H9 (cell line): ENCODE measurements at regions not wholly inside any gene's neighbourhood (a gene's known extent, or its start where the extent isn't known, plus 50 kb on each side); places are given as distances from the start of the nearest gene placed in this dataset.

Source experiments
- DNase-seq: peaks from one replicate; pipeline ENCODE4 v3.0.0-alpha.2; 2017
- H2AFZ ChIP-seq: one replicate; pipeline ENCODE4 v1.6.1; 2013; ENCODE audit warnings: mild to moderate bottlenecking, low read length, control low read depth, moderate library complexity
- H2AK5ac ChIP-seq: 2 replicates; pipeline ENCODE4 v1.6.1; 2013; ENCODE audit warnings: low read length, control low read depth, mixed read lengths; ENCODE audit not compliant: insufficient read length
- H2BK120ac ChIP-seq: one replicate; pipeline ENCODE4 v1.6.1; 2013; ENCODE audit warnings: low read depth, mild to moderate bottlenecking, low read length, control low read depth, inconsistent platforms; ENCODE audit not compliant: poor library complexity, severe bottlenecking
- H2BK12ac ChIP-seq: 2 replicates; pipeline ENCODE4 v1.6.1; 2013; ENCODE audit warnings: low read length, control low read depth, mixed read lengths, low read depth; ENCODE audit not compliant: insufficient read length
- H2BK15ac ChIP-seq: 2 replicates; pipeline ENCODE4 v1.6.1; 2013; ENCODE audit warnings: low read depth, low read length, control low read depth
- H2BK20ac ChIP-seq: one replicate; pipeline ENCODE4 v1.6.1; 2013; ENCODE audit warnings: low read depth, mild to moderate bottlenecking, low read length, control low read depth, inconsistent platforms; ENCODE audit not compliant: poor library complexity, severe bottlenecking
- H2BK5ac ChIP-seq: 2 replicates; pipeline ENCODE4 v1.6.1; 2013; ENCODE audit warnings: low read length, control low read depth, mixed read lengths; ENCODE audit not compliant: insufficient read length
- H3K14ac ChIP-seq: 2 replicates; pipeline ENCODE4 v1.6.1; 2013; ENCODE audit warnings: low read length, control low read depth; ENCODE audit not compliant: insufficient read depth
- H3K18ac ChIP-seq: 2 replicates; pipeline ENCODE4 v1.6.1; 2013; ENCODE audit warnings: low read depth, mild to moderate bottlenecking, mixed read lengths, low read length, control low read depth; ENCODE audit not compliant: insufficient read length
- H3K23ac ChIP-seq: 2 replicates; pipeline ENCODE4 v1.6.1; 2013; ENCODE audit warnings: low read length, control low read depth, mixed read lengths, low read depth; ENCODE audit not compliant: insufficient read length
- H3K23me2 ChIP-seq: 2 replicates; pipeline ENCODE4 v1.6.1; 2013; ENCODE audit warnings: low read depth, mild to moderate bottlenecking, mixed read lengths, low read length, control low read depth; ENCODE audit not compliant: insufficient read length, poor library complexity, severe bottlenecking
- H3K27ac ChIP-seq: 2 replicates; pipeline ENCODE4 v1.5.1; 2013; ENCODE audit warnings: low read length, control low read depth, mixed read lengths, low read depth; ENCODE audit not compliant: insufficient read length
- H3K27me3 ChIP-seq: 2 replicates; pipeline ENCODE4 v1.6.1; 2013; ENCODE audit warnings: low read length, control low read depth, inconsistent platforms; ENCODE audit not compliant: insufficient read depth
- H3K4ac ChIP-seq: 2 replicates; pipeline ENCODE4 v1.6.1; 2013; ENCODE audit warnings: low read depth, mild to moderate bottlenecking, control low read depth, inconsistent platforms, low read length, moderate library complexity
- H3K4me1 ChIP-seq: 2 replicates; pipeline ENCODE4 v1.6.1; 2013; ENCODE audit warnings: low read length, control low read depth, inconsistent platforms; ENCODE audit not compliant: insufficient read depth
- H3K4me2 ChIP-seq: 2 replicates; pipeline ENCODE4 v1.6.1; 2013; ENCODE audit warnings: low read length, control low read depth, mixed read lengths; ENCODE audit not compliant: insufficient read length, insufficient read depth
- H3K56ac ChIP-seq: 2 replicates; pipeline ENCODE4 v1.6.1; 2013; ENCODE audit warnings: low read depth, mild to moderate bottlenecking, mixed read lengths, low read length, control low read depth; ENCODE audit not compliant: insufficient read length
- H3K79me1 ChIP-seq: 2 replicates; pipeline ENCODE4 v1.6.1; 2013; ENCODE audit warnings: low read depth, mild to moderate bottlenecking, moderate library complexity, low read length, control low read depth, inconsistent platforms; ENCODE audit not compliant: insufficient read depth, poor library complexity, severe bottlenecking
- H3K79me2 ChIP-seq: 2 replicates; pipeline ENCODE4 v1.6.1; 2013; ENCODE audit warnings: low read length, control low read depth, inconsistent platforms; ENCODE audit not compliant: insufficient read depth
- H3K9ac ChIP-seq: 2 replicates; pipeline ENCODE4 v1.6.1; 2013; ENCODE audit warnings: low read length, control low read depth, mixed read lengths; ENCODE audit not compliant: insufficient read length; ENCODE audit errors: extremely low read depth
- H3K9me3 ChIP-seq: one replicate; pipeline ENCODE4 v1.6.1; 2013; ENCODE audit warnings: low read depth, low read length, inconsistent platforms; ENCODE audit not compliant: control insufficient read depth
- H3T11ph ChIP-seq: one replicate; pipeline ENCODE4 v1.6.1; 2013; ENCODE audit warnings: mild to moderate bottlenecking, low read length, control low read depth, inconsistent platforms
- H4K20me1 ChIP-seq: one replicate; pipeline ENCODE4 v1.6.1; 2013; ENCODE audit not compliant: control insufficient read depth, insufficient read length, insufficient read depth
- H4K5ac ChIP-seq: 2 replicates; pipeline ENCODE4 v1.6.1; 2013; ENCODE audit warnings: low read depth, mild to moderate bottlenecking, mixed read lengths, low read length, control low read depth; ENCODE audit not compliant: insufficient read length
- H4K8ac ChIP-seq: replicated peaks from 2 replicates; pipeline ENCODE4 v1.6.1; 2013; ENCODE audit warnings: low read length, control low read depth, mixed read lengths, low read depth; ENCODE audit not compliant: insufficient read length
- H4K91ac ChIP-seq: 2 replicates; pipeline ENCODE4 v1.6.1; 2013; ENCODE audit warnings: low read depth, mild to moderate bottlenecking, moderate library complexity, mixed read lengths, low read length, control low read depth; ENCODE audit not compliant: insufficient read length
- H3K27ac Mint-ChIP-seq, 3 experiments: 2 replicates in 2 of 3; 3 replicates in 1 of 3; pipeline ENCODE4 v1.8.0; 2020 to 2021; ENCODE audit warnings: mixed read lengths in 3 of 3, mild to moderate bottlenecking in 1 of 3, moderate library complexity in 1 of 3
- H3K27me3 Mint-ChIP-seq: 2 replicates; pipeline ENCODE4 v1.8.0; 2021; ENCODE audit warnings: low read depth, mild to moderate bottlenecking, moderate library complexity, mixed read lengths
- H3K36me3 Mint-ChIP-seq, 3 experiments: 2 replicates in 2 of 3; 3 replicates in 1 of 3; pipeline ENCODE4 v1.8.0; 2020 to 2021; ENCODE audit warnings: low read depth in 3 of 3, mixed read lengths in 3 of 3; ENCODE audit not compliant: insufficient read depth in 1 of 3
- H3K4me1 Mint-ChIP-seq, 2 experiments: 2 replicates each; pipeline ENCODE4 v1.8.0; 2020; ENCODE audit warnings: mixed read lengths in 2 of 2
- H3K4me3 Mint-ChIP-seq, 2 experiments: 2 replicates in 1 of 2; 3 replicates in 1 of 2; pipeline ENCODE4 v1.8.0; 2020 to 2021; ENCODE audit warnings: mild to moderate bottlenecking in 2 of 2, mixed read lengths in 2 of 2, moderate library complexity in 1 of 2
- H3K9me3 Mint-ChIP-seq, 2 experiments: 2 replicates in 1 of 2; 3 replicates in 1 of 2; pipeline ENCODE4 v1.8.0; 2020; ENCODE audit warnings: mild to moderate bottlenecking in 2 of 2, mixed read lengths in 2 of 2, moderate library complexity in 1 of 2
- WGBS: extraction: QIAGEN DNeasy Blood & Tissue Kit; methylation state at CpG from one replicate; pipeline ENCODE4 v1.1.7; 2013; ENCODE audit warnings: missing lambda C conversion rate, low lambda C conversion rate, mixed read lengths; ENCODE audit not compliant: insufficient read length; ENCODE audit errors: extremely low coverage; 5-methylcytosine and 5-hydroxymethylcytosine counted together
- TF ChIP-seq, protein P1 (sequence below): fragments of 200-600 bp; sonication (generic); conservative IDR thresholded peaks from 3 replicates; pipeline ENCODE4 v1.8.0; 2021; ENCODE audit warnings: antibody characterized with exemption, mild to moderate bottlenecking

DNA sequence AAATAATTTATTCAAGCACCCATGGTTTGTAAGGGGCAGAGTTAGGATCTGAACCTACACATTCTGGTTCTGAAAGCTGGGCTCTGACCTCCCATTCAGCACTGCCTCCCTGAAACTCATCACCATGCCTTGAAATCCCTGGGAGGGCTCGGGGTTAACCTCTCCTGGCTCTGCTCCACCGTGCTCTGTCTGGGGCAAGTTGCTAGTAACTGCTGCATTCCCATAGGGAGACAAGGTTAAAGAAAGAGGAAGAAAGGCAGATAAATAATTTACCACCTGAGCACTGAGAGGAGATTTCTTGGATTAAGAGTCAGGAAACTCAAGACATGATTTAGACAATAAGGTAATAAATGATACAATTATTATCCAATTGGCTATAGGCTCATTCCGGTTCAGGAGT is 199.3 kb downstream of the KIF18A start:
- no peak overlapping the region for H3K27ac ChIP-seq
- no peak overlapping the region for H2AFZ ChIP-seq
- no peak overlapping the region for H2BK5ac ChIP-seq
- no peaks in the 10 kb centered on the region for H4K20me1 ChIP-seq
- H3K27me3 Mint-ChIP-seq, result no peaks in the 10 kb centered on the region
- no CpG with 5 or more reads among the region's 3 CpGs for WGBS
- H4K91ac ChIP-seq, result no peak overlapping the region
- H4K8ac ChIP-seq, result no peak overlapping the region
- no peak overlapping the region for H4K5ac ChIP-seq
- H3K9me3 ChIP-seq, result no peaks in the 10 kb centered on the region
- H2BK12ac ChIP-seq, result no peak overlapping the region
- no peaks in the 10 kb centered on the region for H3K79me1 ChIP-seq
- no peak overlapping the region for H3K4me2 ChIP-seq
- H2AK5ac ChIP-seq, result no peak overlapping the region
- no peaks in the 10 kb centered on the region for H3K79me2 ChIP-seq
- no peaks in the 10 kb centered on the region for H3K9me3 Mint-ChIP-seq
- no peak overlapping the region for H2BK15ac ChIP-seq
- no peak for DNase-seq
- no peaks in the 10 kb centered on the region for H3K23me2 ChIP-seq
- TF ChIP-seq, protein P1, sequence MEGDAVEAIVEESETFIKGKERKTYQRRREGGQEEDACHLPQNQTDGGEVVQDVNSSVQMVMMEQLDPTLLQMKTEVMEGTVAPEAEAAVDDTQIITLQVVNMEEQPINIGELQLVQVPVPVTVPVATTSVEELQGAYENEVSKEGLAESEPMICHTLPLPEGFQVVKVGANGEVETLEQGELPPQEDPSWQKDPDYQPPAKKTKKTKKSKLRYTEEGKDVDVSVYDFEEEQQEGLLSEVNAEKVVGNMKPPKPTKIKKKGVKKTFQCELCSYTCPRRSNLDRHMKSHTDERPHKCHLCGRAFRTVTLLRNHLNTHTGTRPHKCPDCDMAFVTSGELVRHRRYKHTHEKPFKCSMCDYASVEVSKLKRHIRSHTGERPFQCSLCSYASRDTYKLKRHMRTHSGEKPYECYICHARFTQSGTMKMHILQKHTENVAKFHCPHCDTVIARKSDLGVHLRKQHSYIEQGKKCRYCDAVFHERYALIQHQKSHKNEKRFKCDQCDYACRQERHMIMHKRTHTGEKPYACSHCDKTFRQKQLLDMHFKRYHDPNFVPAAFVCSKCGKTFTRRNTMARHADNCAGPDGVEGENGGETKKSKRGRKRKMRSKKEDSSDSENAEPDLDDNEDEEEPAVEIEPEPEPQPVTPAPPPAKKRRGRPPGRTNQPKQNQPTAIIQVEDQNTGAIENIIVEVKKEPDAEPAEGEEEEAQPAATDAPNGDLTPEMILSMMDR, result no peak
- no peak overlapping the region for H3K27ac Mint-ChIP-seq
- no peak overlapping the region for H3T11ph ChIP-seq
- no peaks in the 10 kb centered on the region for H3K27me3 ChIP-seq
- no peak overlapping the region for H3K9ac ChIP-seq
- no peak overlapping the region for H3K14ac ChIP-seq
- no peak overlapping the region for H3K4me3 Mint-ChIP-seq
- no peak overlapping the region for H2BK120ac ChIP-seq
- H3K56ac ChIP-seq, result no peak overlapping the region
- no peak overlapping the region for H2BK20ac ChIP-seq
- H3K18ac ChIP-seq, result no peak overlapping the region
- peaks cover 3 to 11% of the 10 kb centered on the region in 2 experiments for H3K4me1 Mint-ChIP-seq
- no peaks in the 10 kb centered on the region for H3K4me1 ChIP-seq
- H3K23ac ChIP-seq, result no peak overlapping the region
- H3K4ac ChIP-seq, result no peak overlapping the region
- H3K36me3 Mint-ChIP-seq, result no peaks in the 10 kb centered on the region
